ENCODE measurements at regions not wholly inside any gene's neighbourhood (a gene's known extent, or its start where the extent isn't known, plus 50 kb on each side); places are given as distances from the start of the nearest gene placed in this dataset.

- no peak overlapping the region for H3K4me3 ChIP-seq
- no peak overlapping the region for H3K27ac ChIP-seq
- intact Hi-C loops (cut with DNase I): no loop called here
- no peaks in the 10 kb centered on the region for H3K36me3 ChIP-seq
- no peaks in the 10 kb centered on the region for H3K9me3 ChIP-seq
- H3K4me1 ChIP-seq: no peaks in the 10 kb centered on the region
- ATAC-seq: peak in 1 of 4 donors; percentile 90
- no peaks in the 10 kb centered on the region for H3K27me3 ChIP-seq
- TF ChIP-seq, protein P1, sequence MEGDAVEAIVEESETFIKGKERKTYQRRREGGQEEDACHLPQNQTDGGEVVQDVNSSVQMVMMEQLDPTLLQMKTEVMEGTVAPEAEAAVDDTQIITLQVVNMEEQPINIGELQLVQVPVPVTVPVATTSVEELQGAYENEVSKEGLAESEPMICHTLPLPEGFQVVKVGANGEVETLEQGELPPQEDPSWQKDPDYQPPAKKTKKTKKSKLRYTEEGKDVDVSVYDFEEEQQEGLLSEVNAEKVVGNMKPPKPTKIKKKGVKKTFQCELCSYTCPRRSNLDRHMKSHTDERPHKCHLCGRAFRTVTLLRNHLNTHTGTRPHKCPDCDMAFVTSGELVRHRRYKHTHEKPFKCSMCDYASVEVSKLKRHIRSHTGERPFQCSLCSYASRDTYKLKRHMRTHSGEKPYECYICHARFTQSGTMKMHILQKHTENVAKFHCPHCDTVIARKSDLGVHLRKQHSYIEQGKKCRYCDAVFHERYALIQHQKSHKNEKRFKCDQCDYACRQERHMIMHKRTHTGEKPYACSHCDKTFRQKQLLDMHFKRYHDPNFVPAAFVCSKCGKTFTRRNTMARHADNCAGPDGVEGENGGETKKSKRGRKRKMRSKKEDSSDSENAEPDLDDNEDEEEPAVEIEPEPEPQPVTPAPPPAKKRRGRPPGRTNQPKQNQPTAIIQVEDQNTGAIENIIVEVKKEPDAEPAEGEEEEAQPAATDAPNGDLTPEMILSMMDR (IDR thresholded peaks at IDR 0.05): no peak
- TF ChIP-seq POLR2A (IDR thresholded peaks at IDR 0.05): no peak
- WGBS (ENCODE audit: insufficient coverage, low coverage, low lambda C conversion rate, missing lambda C conversion rate): 61% methylated on average over 7 of the region's 8 CpGs
- DNase-seq: no peak
These were observed 70.3 kb upstream of the KCNK1 start for GRCh38 chr1:233543338-233544255.

GRCh38 chr1:233544304-233544703 is 69.6 kb upstream of the KCNK1 start:
- Histone ChIP-seq H3K27ac (no peak overlapping the region), H3K27me3 (no peaks in the 10 kb centered on the region), H3K9me3 (no peaks in the 10 kb centered on the region), H3K36me3 (no peaks in the 10 kb centered on the region), H3K4me3 (no peak overlapping the region), H3K4me1 (no peaks in the 10 kb centered on the region)
- 60% methylated on average over 5 of the region's 5 CpGs for WGBS (ENCODE audit: insufficient coverage, low coverage, low lambda C conversion rate, missing lambda C conversion rate)
- intact Hi-C loops (cut with DNase I): no loop called here
- ATAC-seq (no peak), DNase-seq (no peak)
- no peak for TF ChIP-seq POLR2A (IDR thresholded peaks at IDR 0.05)
- TF ChIP-seq, protein P1 (IDR thresholded peaks at IDR 0.05): no peak

GRCh38 chr1:233547726-233548125 is 66.2 kb upstream of the KCNK1 start:
- TF ChIP-seq POLR2A (IDR thresholded peaks at IDR 0.05): no peak
- TF ChIP-seq, protein P1 (IDR thresholded peaks at IDR 0.05): no peak
- no peak for ATAC-seq
- no peak for DNase-seq
- Histone ChIP-seq H3K9me3 (no peaks in the 10 kb centered on the region), H3K4me3 (no peak overlapping the region), H3K4me1 (no peaks in the 10 kb centered on the region), H3K36me3 (no peaks in the 10 kb centered on the region), H3K27ac (no peak overlapping the region), H3K27me3 (no peaks in the 10 kb centered on the region)
- intact Hi-C loops (cut with DNase I): no loop called here
- 54% methylated on average over 1 of the region's 1 CpG for WGBS (ENCODE audit: insufficient coverage, low coverage, low lambda C conversion rate, missing lambda C conversion rate)

- no peaks in the 10 kb centered on the region for H3K27me3 ChIP-seq
- TF ChIP-seq POLR2A (IDR thresholded peaks at IDR 0.05): no peak
- TF ChIP-seq, protein P1 (IDR thresholded peaks at IDR 0.05): no peak
- WGBS (ENCODE audit: insufficient coverage, low coverage, low lambda C conversion rate, missing lambda C conversion rate): 42% methylated on average over 2 of the region's 2 CpGs
- no peaks in the 10 kb centered on the region for H3K36me3 ChIP-seq
- intact Hi-C loops (cut with DNase I): no loop called here
- H3K4me1 ChIP-seq: no peaks in the 10 kb centered on the region
- DNase-seq (no peak), ATAC-seq (no peak)
- no peaks in the 10 kb centered on the region for H3K9me3 ChIP-seq
- no peak overlapping the region for H3K27ac ChIP-seq
- no peak overlapping the region for H3K4me3 ChIP-seq
These were observed 64.5 kb upstream of the KCNK1 start for GRCh38 chr1:233549404-233549803.
